Colonic mucosa (tissue), 4 donors: ENCODE measurements at regions not wholly inside any gene's neighbourhood (a gene's known extent, or its start where the extent isn't known, plus 50 kb on each side); places are given as distances from the start of the nearest gene placed in this dataset.

ENCODE experiments used
- DNase-seq: peaks from one replicate; pipeline ENCODE4 v3.0.0-alpha.2; 2020
- H3K27ac ChIP-seq: fragments of 200-600 bp; one replicate; pipeline ENCODE4 v1.8.0; 2021
- H3K27me3 ChIP-seq: fragments of 200-600 bp; one replicate; pipeline ENCODE4 v1.8.0; 2021
- H3K36me3 ChIP-seq: fragments of 200-600 bp; one replicate; pipeline ENCODE4 v1.8.0; 2021
- H3K4me1 ChIP-seq: fragments of 200-600 bp; one replicate; pipeline ENCODE4 v1.8.0; 2021; ENCODE audit warnings: mild to moderate bottlenecking
- H3K4me3 ChIP-seq: fragments of 200-600 bp; one replicate; pipeline ENCODE4 v1.8.0; 2021
- H3K9ac ChIP-seq, 2 donors: one replicate each; pipeline ENCODE4 v1.7.0; 2013; ENCODE audit warnings: control low read depth in 2 of 2, low read depth in 2 of 2, low read length in 2 of 2
- H3K9me3 ChIP-seq: fragments of 200-600 bp; one replicate; pipeline ENCODE4 v1.8.0; 2021
- CTCF ChIP-seq: fragments of 200-600 bp; IDR thresholded peaks from one replicate; pipeline ENCODE4 v1.8.0; 2022; ENCODE audit warnings: antibody characterized with exemption, mild to moderate bottlenecking
- intact Hi-C: fragments of 100-400 bp; cut with DNase I; formaldehyde crosslinking; loops from one replicate; pipeline ENCODE4 v1.14.1; 2022
- donor health status: healthy.
- donor health status: DM: no; HTN: no; CAD: no.
- donor health status: DM: no; HTN: no; CAD: no.

- TF ChIP-seq CTCF, result no peak
- no peaks in the 10 kb centered on the region for H3K27me3 ChIP-seq
- no peak for DNase-seq
- H3K27ac ChIP-seq, result no peak overlapping the region
- H3K9me3 ChIP-seq, result no peaks in the 10 kb centered on the region
- intact Hi-C loops, result no loop called here
- H3K4me3 ChIP-seq, result no peak overlapping the region
- H3K4me1 ChIP-seq, result no peaks in the 10 kb centered on the region
- H3K9ac ChIP-seq, result no peak overlapping the region
- H3K36me3 ChIP-seq, result no peaks in the 10 kb centered on the region
Measured at GRCh38 chr2:129777762-129778583, 201.5 kb upstream of the RAB6C start.

GRCh38 chr2:129778584-129778877, 200.9 kb upstream of the RAB6C start:
- intact Hi-C loops, result no loop called here
- H3K9ac ChIP-seq, result no peak overlapping the region
- no peaks in the 10 kb centered on the region for H3K27me3 ChIP-seq
- DNase-seq, result no peak
- H3K4me3 ChIP-seq, result no peak overlapping the region
- H3K4me1 ChIP-seq, result no peaks in the 10 kb centered on the region
- TF ChIP-seq CTCF, result no peak
- no peaks in the 10 kb centered on the region for H3K36me3 ChIP-seq
- no peak overlapping the region for H3K27ac ChIP-seq
- H3K9me3 ChIP-seq, result no peaks in the 10 kb centered on the region

- TF ChIP-seq CTCF, result no peak
- Histone ChIP-seq H3K9ac (no peak overlapping the region), H3K27me3 (no peaks in the 10 kb centered on the region), H3K27ac (no peak overlapping the region), H3K9me3 (no peaks in the 10 kb centered on the region), H3K4me3 (no peak overlapping the region), H3K4me1 (no peaks in the 10 kb centered on the region), H3K36me3 (no peaks in the 10 kb centered on the region)
- intact Hi-C loops, result no loop called here
- DNase-seq, result no peak
Measured at GRCh38 chr2:129779783-129780182, 199.7 kb upstream of the RAB6C start.

GRCh38 chr2:129780316-129781270, 198.9 kb upstream of the RAB6C start:
- Histone ChIP-seq H3K4me3 (no peak overlapping the region), H3K27me3 (no peaks in the 10 kb centered on the region), H3K9ac (no peak overlapping the region), H3K36me3 (no peaks in the 10 kb centered on the region), H3K27ac (no peak overlapping the region), H3K4me1 (no peaks in the 10 kb centered on the region), H3K9me3 (no peaks in the 10 kb centered on the region)
- no peak for DNase-seq
- intact Hi-C loops, result no loop called here
- TF ChIP-seq CTCF, result no peak

GRCh38 chr2:129781749-129782632, 197.5 kb upstream of the RAB6C start:
- Histone ChIP-seq H3K4me3 (no peak overlapping the region), H3K27me3 (no peaks in the 10 kb centered on the region), H3K9me3 (no peaks in the 10 kb centered on the region), H3K36me3 (no peaks in the 10 kb centered on the region), H3K4me1 (no peaks in the 10 kb centered on the region), H3K27ac (no peak overlapping the region), H3K9ac (no peak overlapping the region)
- DNase-seq, result no peak
- intact Hi-C loops, result no loop called here
- TF ChIP-seq CTCF, result no peak
